GM19438 (cell line): ENCODE measurements at regions not wholly inside any gene's neighbourhood (a gene's known extent, or its start where the extent isn't known, plus 50 kb on each side); places are given as distances from the start of the nearest gene placed in this dataset.

Experiments used
- ATAC-seq: cut with Tn5 transposase; IDR thresholded peaks from one replicate; pipeline ENCODE4 v1.9.1; 2021; ENCODE audit warnings: low read depth; ENCODE audit not compliant: unreplicated experiment

- ATAC-seq: no peak
Observed at GRCh38 chr4:145427991-145428390, 53.7 kb upstream of the SMAD1 start.

GRCh38 chr4:145427221-145427620 is 54.4 kb upstream of the SMAD1 start:
- no peak for ATAC-seq

- no peak for ATAC-seq
Observed at GRCh38 chr4:145423017-145423708, 58.5 kb upstream of the SMAD1 start.

- ATAC-seq: no peak
Observed at GRCh38 chr4:145420595-145421214, 60.9 kb upstream of the SMAD1 start.

GRCh38 chr4:145418739-145419138 is 62.9 kb upstream of the SMAD1 start:
- ATAC-seq: no peak

GRCh38 chr4:145417348-145418130 is 64.1 kb upstream of the SMAD1 start:
- ATAC-seq: no peak

- ATAC-seq: no peak
Observed at GRCh38 chr4:145414841-145415240, 66.8 kb upstream of the SMAD1 start.

GRCh38 chr4:145414226-145414625 is 67.4 kb upstream of the SMAD1 start:
- no peak for ATAC-seq

GRCh38 chr4:145406970-145407369 is 74.7 kb upstream of the SMAD1 start:
- no peak for ATAC-seq

GRCh38 chr4:145404761-145405160 is 76.9 kb upstream of the SMAD1 start:
- ATAC-seq: no peak

- no peak for ATAC-seq
Observed at GRCh38 chr4:145396581-145396980, 85.1 kb upstream of the SMAD1 start.

- ATAC-seq: no peak
Observed at GRCh38 chr4:145390571-145390970, 91.1 kb upstream of the SMAD1 start.

GRCh38 chr4:145389550-145389949 is 92.1 kb upstream of the SMAD1 start:
- no peak for ATAC-seq

GRCh38 chr4:145388043-145388442 is 93.6 kb upstream of the SMAD1 start:
- ATAC-seq: no peak

GRCh38 chr4:145387079-145387478 is 94.6 kb upstream of the SMAD1 start:
- no peak for ATAC-seq

GRCh38 chr4:145381163-145381562 is 100.5 kb upstream of the SMAD1 start:
- no peak for ATAC-seq

- ATAC-seq: no peak
Observed at GRCh38 chr4:145380123-145380522, 101.5 kb upstream of the SMAD1 start.

GRCh38 chr4:145375416-145375815 is 106.2 kb upstream of the SMAD1 start:
- no peak for ATAC-seq

- ATAC-seq: no peak
Observed at GRCh38 chr4:145352438-145353145, 129.1 kb upstream of the SMAD1 start.

- no peak for ATAC-seq
Observed at GRCh38 chr4:145351922-145352321, 129.7 kb upstream of the SMAD1 start.

- ATAC-seq: no peak
Observed at GRCh38 chr4:145351162-145351561, 130.5 kb upstream of the SMAD1 start.
